ENCODE measurements at regions not wholly inside any gene's neighbourhood (a gene's known extent, or its start where the extent isn't known, plus 50 kb on each side); places are given as distances from the start of the nearest gene placed in this dataset.

GRCh38 chr4:126992910-126993309 lies 639.8 kb upstream of the INTU start:
- TF ChIP-seq POLR2AphosphoS5 (IDR thresholded peaks at IDR 0.05): no peak
- no peak for TF ChIP-seq POLR2A (IDR thresholded peaks at IDR 0.05)
- TF ChIP-seq CTCF (IDR thresholded peaks at IDR 0.05): no peak
